ENCODE measurements at regions not wholly inside any gene's neighbourhood (a gene's known extent, or its start where the extent isn't known, plus 50 kb on each side); places are given as distances from the start of the nearest gene placed in this dataset.

DNA sequence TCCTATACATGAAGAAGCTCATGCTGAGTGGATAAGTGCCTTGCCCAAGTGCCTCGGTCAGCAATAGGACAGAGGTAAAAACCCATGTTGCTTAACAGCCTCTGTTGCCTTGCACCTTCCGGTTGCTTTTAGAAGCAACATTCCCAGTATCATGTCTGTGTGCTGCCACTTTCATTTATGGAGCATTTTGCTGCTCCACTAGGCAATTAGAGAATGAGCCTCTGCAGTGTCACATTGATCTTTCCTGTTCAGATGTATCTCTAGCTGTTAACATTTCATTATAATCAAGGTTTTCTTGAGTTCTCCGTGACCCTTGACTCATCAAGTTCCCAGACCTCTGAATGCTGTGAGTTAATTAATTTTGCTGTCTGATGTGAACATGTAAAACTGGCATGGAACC is 134.5 kb upstream of the EPB41L3 start:
- TF ChIP-seq, protein P1, sequence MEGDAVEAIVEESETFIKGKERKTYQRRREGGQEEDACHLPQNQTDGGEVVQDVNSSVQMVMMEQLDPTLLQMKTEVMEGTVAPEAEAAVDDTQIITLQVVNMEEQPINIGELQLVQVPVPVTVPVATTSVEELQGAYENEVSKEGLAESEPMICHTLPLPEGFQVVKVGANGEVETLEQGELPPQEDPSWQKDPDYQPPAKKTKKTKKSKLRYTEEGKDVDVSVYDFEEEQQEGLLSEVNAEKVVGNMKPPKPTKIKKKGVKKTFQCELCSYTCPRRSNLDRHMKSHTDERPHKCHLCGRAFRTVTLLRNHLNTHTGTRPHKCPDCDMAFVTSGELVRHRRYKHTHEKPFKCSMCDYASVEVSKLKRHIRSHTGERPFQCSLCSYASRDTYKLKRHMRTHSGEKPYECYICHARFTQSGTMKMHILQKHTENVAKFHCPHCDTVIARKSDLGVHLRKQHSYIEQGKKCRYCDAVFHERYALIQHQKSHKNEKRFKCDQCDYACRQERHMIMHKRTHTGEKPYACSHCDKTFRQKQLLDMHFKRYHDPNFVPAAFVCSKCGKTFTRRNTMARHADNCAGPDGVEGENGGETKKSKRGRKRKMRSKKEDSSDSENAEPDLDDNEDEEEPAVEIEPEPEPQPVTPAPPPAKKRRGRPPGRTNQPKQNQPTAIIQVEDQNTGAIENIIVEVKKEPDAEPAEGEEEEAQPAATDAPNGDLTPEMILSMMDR (IDR thresholded peaks at IDR 0.05) = no peak
- TF ChIP-seq EP300 (IDR thresholded peaks at IDR 0.05) (no peak), POLR2A (IDR thresholded peaks at IDR 0.05; ENCODE audit: low read depth) (no peak)

Measured in esophagus muscularis mucosa (tissue), 4 donors.